ENCODE measurements at regions not wholly inside any gene's neighbourhood (a gene's known extent, or its start where the extent isn't known, plus 50 kb on each side); places are given as distances from the start of the nearest gene placed in this dataset.

DNA sequence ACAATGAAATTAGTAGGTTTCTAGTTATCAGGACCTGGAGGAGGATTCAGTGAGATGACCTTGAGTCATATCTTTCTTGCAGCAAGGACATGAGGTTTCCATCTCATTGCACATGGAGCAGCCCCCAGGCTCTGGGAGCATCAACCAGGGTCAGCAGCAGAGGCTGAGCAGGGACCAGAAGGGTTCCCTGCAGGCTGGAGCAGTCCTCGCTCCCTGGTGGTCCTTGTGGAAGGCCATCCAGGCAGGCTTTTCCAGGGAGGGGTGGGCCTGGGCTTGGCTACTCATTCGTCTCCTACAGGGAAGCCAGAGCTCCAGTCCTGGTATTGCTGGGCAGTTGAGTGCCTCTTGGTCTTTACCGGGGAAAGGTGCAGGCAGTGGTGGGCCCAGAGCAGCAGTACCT is 587.5 kb downstream of the GLRX3 start:
- H3K9me2 ChIP-seq (replicated peaks; ENCODE audit: low read depth, low read length) = no peaks in the 10 kb centered on the region
- H3K4me2 ChIP-seq (ENCODE audit: low read depth, low read length, poor library complexity, severe bottlenecking) = no peak overlapping the region
- H3K79me2 ChIP-seq (ENCODE audit: insufficient read depth, low read length) = no peaks in the 10 kb centered on the region
- no peaks in the 10 kb centered on the region for H4K20me1 ChIP-seq (ENCODE audit: insufficient read depth, low read length, poor library complexity, severe bottlenecking)
- H3K4me1 ChIP-seq (ENCODE audit: insufficient read depth, low read length, poor library complexity, severe bottlenecking) = no peaks in the 10 kb centered on the region
- no peak overlapping the region for H3K9ac ChIP-seq (ENCODE audit: low read depth, low read length, poor library complexity, severe bottlenecking)
- no peaks in the 10 kb centered on the region for H3K36me3 ChIP-seq (ENCODE audit: insufficient read depth, low read length)
- H2AFZ ChIP-seq (ENCODE audit: low read length) = no peak overlapping the region
- H3K4me3 ChIP-seq (ENCODE audit: low read length, poor library complexity, severe bottlenecking) = no peak overlapping the region
- peaks cover 13% of the 10 kb centered on the region; the same call in 1 of the 2 replicates for H3K9me3 ChIP-seq (ENCODE audit: insufficient read depth, low read depth, low read length)
- TF ChIP-seq, protein P1, sequence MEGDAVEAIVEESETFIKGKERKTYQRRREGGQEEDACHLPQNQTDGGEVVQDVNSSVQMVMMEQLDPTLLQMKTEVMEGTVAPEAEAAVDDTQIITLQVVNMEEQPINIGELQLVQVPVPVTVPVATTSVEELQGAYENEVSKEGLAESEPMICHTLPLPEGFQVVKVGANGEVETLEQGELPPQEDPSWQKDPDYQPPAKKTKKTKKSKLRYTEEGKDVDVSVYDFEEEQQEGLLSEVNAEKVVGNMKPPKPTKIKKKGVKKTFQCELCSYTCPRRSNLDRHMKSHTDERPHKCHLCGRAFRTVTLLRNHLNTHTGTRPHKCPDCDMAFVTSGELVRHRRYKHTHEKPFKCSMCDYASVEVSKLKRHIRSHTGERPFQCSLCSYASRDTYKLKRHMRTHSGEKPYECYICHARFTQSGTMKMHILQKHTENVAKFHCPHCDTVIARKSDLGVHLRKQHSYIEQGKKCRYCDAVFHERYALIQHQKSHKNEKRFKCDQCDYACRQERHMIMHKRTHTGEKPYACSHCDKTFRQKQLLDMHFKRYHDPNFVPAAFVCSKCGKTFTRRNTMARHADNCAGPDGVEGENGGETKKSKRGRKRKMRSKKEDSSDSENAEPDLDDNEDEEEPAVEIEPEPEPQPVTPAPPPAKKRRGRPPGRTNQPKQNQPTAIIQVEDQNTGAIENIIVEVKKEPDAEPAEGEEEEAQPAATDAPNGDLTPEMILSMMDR (conservative IDR thresholded peaks at IDR 0.05; ENCODE audit: low read length) = no peak
- TF ChIP-seq EZH2phosphoT487 (IDR thresholded peaks at IDR 0.05; ENCODE audit: borderline replicate concordance) = no peak
- H3K27me3 ChIP-seq (ENCODE audit: insufficient read depth, low read length, poor library complexity, severe bottlenecking) = no peaks in the 10 kb centered on the region
- H3F3A ChIP-seq (ENCODE audit: low read depth) = no peaks in the 10 kb centered on the region

DNA sequence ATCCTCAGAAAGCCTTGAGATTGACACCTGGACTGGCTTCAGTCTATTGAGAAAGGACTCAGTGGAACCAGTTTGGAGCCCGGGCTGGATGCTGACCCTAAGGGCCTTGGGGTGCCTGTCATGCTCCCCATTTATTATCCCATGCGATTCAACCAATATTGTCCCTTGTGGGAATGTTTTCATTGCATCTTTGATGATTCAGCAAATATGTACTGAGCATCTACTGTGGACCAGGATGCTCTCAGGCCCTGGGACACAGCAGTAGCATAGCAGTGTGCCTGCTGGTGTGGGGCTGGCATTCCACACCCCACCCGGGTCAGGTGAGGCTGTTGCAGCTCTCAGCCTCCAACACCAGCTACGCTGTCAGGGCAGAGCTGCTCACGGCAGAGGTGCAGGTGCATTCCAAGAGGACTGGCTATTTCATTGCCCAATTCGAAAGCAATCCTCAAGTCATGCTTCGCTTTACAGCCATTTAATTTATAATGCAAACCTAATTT is 586.0 kb downstream of the TCERG1L start:
- Histone ChIP-seq H3K4me2 (ENCODE audit: low read depth, low read length, poor library complexity, severe bottlenecking) (no peak overlapping the region), H3F3A (ENCODE audit: low read depth) (no peaks in the 10 kb centered on the region), H3K9ac (ENCODE audit: low read depth, low read length, poor library complexity, severe bottlenecking) (no peak overlapping the region), H2AFZ (ENCODE audit: low read length) (no peak overlapping the region), H4K20me1 (ENCODE audit: insufficient read depth, low read length, poor library complexity, severe bottlenecking) (no peaks in the 10 kb centered on the region), H3K9me2 (replicated peaks; ENCODE audit: low read depth, low read length) (no peaks in the 10 kb centered on the region), H3K9me3 (ENCODE audit: insufficient read depth, low read depth, low read length) (peaks cover 8% of the 10 kb centered on the region; the same call in 1 of the 2 replicates), H3K4me3 (ENCODE audit: low read length, poor library complexity, severe bottlenecking) (no peak overlapping the region), H3K4me1 (ENCODE audit: insufficient read depth, low read length, poor library complexity, severe bottlenecking) (no peaks in the 10 kb centered on the region), H3K36me3 (ENCODE audit: insufficient read depth, low read length) (no peaks in the 10 kb centered on the region), H3K27me3 (ENCODE audit: insufficient read depth, low read length, poor library complexity, severe bottlenecking) (no peaks in the 10 kb centered on the region), H3K79me2 (ENCODE audit: insufficient read depth, low read length) (no peaks in the 10 kb centered on the region)
- TF ChIP-seq, protein P1 (conservative IDR thresholded peaks at IDR 0.05; ENCODE audit: low read length) = no peak
- TF ChIP-seq EZH2phosphoT487 (IDR thresholded peaks at IDR 0.05; ENCODE audit: borderline replicate concordance) = no peak

DNA sequence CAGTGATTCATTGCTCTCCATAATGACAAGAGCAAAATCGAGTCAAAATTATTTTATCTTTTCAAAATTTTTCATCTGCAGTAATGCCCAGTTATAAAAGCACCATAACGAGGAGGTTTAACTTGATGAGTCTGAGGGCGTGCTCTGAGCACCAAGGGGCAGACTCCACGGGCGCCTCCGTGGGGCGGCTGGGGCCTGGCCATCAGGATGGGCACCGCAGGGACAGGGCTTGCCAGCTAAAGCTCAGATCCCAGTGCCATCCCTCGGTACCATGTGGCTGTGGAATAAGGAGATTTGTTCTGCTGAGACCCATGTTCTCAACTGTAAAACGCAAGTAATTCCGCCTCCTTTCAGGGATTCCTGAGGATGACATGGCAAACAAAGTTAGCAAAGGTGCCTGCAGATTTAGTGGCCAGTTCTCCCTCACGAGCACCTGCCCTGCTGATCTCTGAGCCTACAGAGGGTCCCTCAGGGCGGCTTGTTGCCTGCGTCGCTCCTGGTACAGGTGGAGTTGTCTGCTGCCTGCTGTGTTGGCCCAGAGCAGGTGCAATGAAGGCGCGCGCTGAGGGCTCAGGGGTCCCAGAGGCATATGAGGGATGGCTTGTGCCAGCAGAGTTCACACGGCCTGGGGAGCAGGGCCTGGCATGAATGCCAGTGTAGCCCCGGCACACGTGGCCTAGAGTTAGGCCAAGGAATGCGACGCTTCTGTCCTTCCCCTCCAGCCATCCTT is 584.4 kb downstream of the TCERG1L start:
- H3F3A ChIP-seq (ENCODE audit: low read depth) = no peaks in the 10 kb centered on the region
- no peak overlapping the region for H3K4me3 ChIP-seq (ENCODE audit: low read length, poor library complexity, severe bottlenecking)
- TF ChIP-seq, protein P1 (conservative IDR thresholded peaks at IDR 0.05; ENCODE audit: low read length) = no peak
- no peak for TF ChIP-seq EZH2phosphoT487 (IDR thresholded peaks at IDR 0.05; ENCODE audit: borderline replicate concordance)
- H4K20me1 ChIP-seq (ENCODE audit: insufficient read depth, low read length, poor library complexity, severe bottlenecking) = no peaks in the 10 kb centered on the region
- no peaks in the 10 kb centered on the region for H3K9me2 ChIP-seq (replicated peaks; ENCODE audit: low read depth, low read length)
- H3K9ac ChIP-seq (ENCODE audit: low read depth, low read length, poor library complexity, severe bottlenecking) = no peak overlapping the region
- H3K27me3 ChIP-seq (ENCODE audit: insufficient read depth, low read length, poor library complexity, severe bottlenecking) = no peaks in the 10 kb centered on the region
- H3K9me3 ChIP-seq (ENCODE audit: insufficient read depth, low read depth, low read length) = peaks cover 8% of the 10 kb centered on the region; the same call in 1 of the 2 replicates
- no peak overlapping the region for H3K4me2 ChIP-seq (ENCODE audit: low read depth, low read length, poor library complexity, severe bottlenecking)
- H3K4me1 ChIP-seq (ENCODE audit: insufficient read depth, low read length, poor library complexity, severe bottlenecking) = no peaks in the 10 kb centered on the region
- no peak overlapping the region for H2AFZ ChIP-seq (ENCODE audit: low read length)
- no peaks in the 10 kb centered on the region for H3K36me3 ChIP-seq (ENCODE audit: insufficient read depth, low read length)
- no peaks in the 10 kb centered on the region for H3K79me2 ChIP-seq (ENCODE audit: insufficient read depth, low read length)
